SK-N-SH (cell line): ENCODE measurements at regions not wholly inside any gene's neighbourhood (a gene's known extent, or its start where the extent isn't known, plus 50 kb on each side); places are given as distances from the start of the nearest gene placed in this dataset.
"Not testable (repeated sequence)": the region's sequence is repeated elsewhere in the genome, so short reads cannot be mapped to it uniquely, and the experiment has no call there.

Source experiments
- CHD2 ChIP-seq: fragments of 150-350 bp; IDR thresholded peaks from 2 replicates; pipeline ENCODE4 v1.6.1; 2018; ENCODE audit warnings: low read length; ENCODE audit not compliant: partially characterized antibody
- ELF1 ChIP-seq: IDR thresholded peaks from 2 replicates; pipeline ENCODE4 v1.4.0; 2012
- EP300 ChIP-seq, 2 experiments: IDR thresholded peaks; 2 replicates each; pipeline versions ENCODE4 v1.4.0 to v1.6.1; 2012; ENCODE audit warnings: borderline replicate concordance in 1 of 2, low read depth in 1 of 2, low read length in 1 of 2
- EZH2phosphoT487 ChIP-seq: fragments of 200-600 bp; sonication (generic); IDR thresholded peaks from 2 replicates; pipeline ENCODE4 v1.6.1; 2017; ENCODE audit warnings: low read depth, mixed run types, mild to moderate bottlenecking, antibody characterized with exemption, moderate library complexity, borderline replicate concordance
- FOXM1 ChIP-seq: IDR thresholded peaks from 2 replicates; pipeline ENCODE4 v1.4.0; 2012; ENCODE audit warnings: low read depth, mild to moderate bottlenecking
- MXI1 ChIP-seq: IDR thresholded peaks from 2 replicates; pipeline ENCODE4 v1.6.1; 2012; ENCODE audit warnings: mild to moderate bottlenecking, low read depth, low read length, improper control_type of control experiment
- NRF1 ChIP-seq: IDR thresholded peaks from 2 replicates; pipeline ENCODE4 v1.6.1; 2012; ENCODE audit warnings: low read depth, mild to moderate bottlenecking, low read length
- POLR2AphosphoS5 ChIP-seq: IDR thresholded peaks from 2 replicates; pipeline ENCODE4 v1.6.1; 2012; ENCODE audit warnings: low read depth, low read length
- RAD21 ChIP-seq: IDR thresholded peaks from 2 replicates; pipeline ENCODE4 v1.6.1; 2012; ENCODE audit warnings: mild to moderate bottlenecking, low read length
- SMC3 ChIP-seq: IDR thresholded peaks from 2 replicates; pipeline ENCODE4 v1.6.1; 2012; ENCODE audit warnings: low read depth, low read length, improper control_type of control experiment
- TCF12 ChIP-seq: IDR thresholded peaks from 2 replicates; pipeline ENCODE4 v1.4.0; 2012
- USF1 ChIP-seq: IDR thresholded peaks from 2 replicates; pipeline ENCODE4 v1.4.0; 2012; ENCODE audit warnings: low read depth, borderline replicate concordance
- TF ChIP-seq, protein P1 (sequence below): fragments of 200-600 bp; sonication (generic); IDR thresholded peaks from 2 replicates; pipeline ENCODE4 v1.6.1; 2017; ENCODE audit warnings: antibody characterized with exemption, mild to moderate bottlenecking, moderate library complexity

- not testable (repeated sequence) for TF ChIP-seq MXI1; ELF1; POLR2AphosphoS5; RAD21; FOXM1; TCF12; USF1; SMC3; NRF1; EP300 (IDR thresholded peaks at IDR 0.05; ENCODE audit: borderline replicate concordance in 1 of 2, low read depth in 1 of 2, low read length in 1 of 2); CHD2; EZH2phosphoT487
- TF ChIP-seq, protein P1, sequence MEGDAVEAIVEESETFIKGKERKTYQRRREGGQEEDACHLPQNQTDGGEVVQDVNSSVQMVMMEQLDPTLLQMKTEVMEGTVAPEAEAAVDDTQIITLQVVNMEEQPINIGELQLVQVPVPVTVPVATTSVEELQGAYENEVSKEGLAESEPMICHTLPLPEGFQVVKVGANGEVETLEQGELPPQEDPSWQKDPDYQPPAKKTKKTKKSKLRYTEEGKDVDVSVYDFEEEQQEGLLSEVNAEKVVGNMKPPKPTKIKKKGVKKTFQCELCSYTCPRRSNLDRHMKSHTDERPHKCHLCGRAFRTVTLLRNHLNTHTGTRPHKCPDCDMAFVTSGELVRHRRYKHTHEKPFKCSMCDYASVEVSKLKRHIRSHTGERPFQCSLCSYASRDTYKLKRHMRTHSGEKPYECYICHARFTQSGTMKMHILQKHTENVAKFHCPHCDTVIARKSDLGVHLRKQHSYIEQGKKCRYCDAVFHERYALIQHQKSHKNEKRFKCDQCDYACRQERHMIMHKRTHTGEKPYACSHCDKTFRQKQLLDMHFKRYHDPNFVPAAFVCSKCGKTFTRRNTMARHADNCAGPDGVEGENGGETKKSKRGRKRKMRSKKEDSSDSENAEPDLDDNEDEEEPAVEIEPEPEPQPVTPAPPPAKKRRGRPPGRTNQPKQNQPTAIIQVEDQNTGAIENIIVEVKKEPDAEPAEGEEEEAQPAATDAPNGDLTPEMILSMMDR = not testable (repeated sequence)
These were observed 175.7 kb upstream of the NBPF9 start for GRCh38 chr1:149279015-149279414.
